AG04450 (cell line): ENCODE measurements at regions not wholly inside any gene's neighbourhood (a gene's known extent, or its start where the extent isn't known, plus 50 kb on each side); places are given as distances from the start of the nearest gene placed in this dataset.

Source experiments
- CTCF ChIA-PET: fragments of 300-600, 350-600 bp; formaldehyde crosslinking; extraction: SDS; loops from one replicate; lab custom pipeline; 2022; ENCODE audit warnings: antibody characterized with exemption, inconsistent platforms; lab: Charles Lee
- POLR2A ChIA-PET: fragments of 350-600 bp; formaldehyde crosslinking; extraction: SDS; loops from one replicate; lab custom pipeline; 2021; ENCODE audit warnings: antibody characterized with exemption, inconsistent platforms; lab: Yijun Ruan, JAX
- DNase-seq: peaks from one replicate; pipeline ENCODE4 v3.0.0-alpha.2; 2011; ENCODE audit warnings: low read depth, low spot score
- H3K27ac ChIP-seq: one replicate; pipeline ENCODE4 v1.5.1; 2012; ENCODE audit warnings: low read depth, low read length, control low read depth
- H3K27me3 ChIP-seq: one replicate; pipeline ENCODE4 v1.6.0; 2012; ENCODE audit warnings: low read length; ENCODE audit not compliant: control insufficient read depth, insufficient read depth
- H3K4me3 ChIP-seq: 2 replicates; pipeline ENCODE4 v1.5.1; 2011; ENCODE audit warnings: mild to moderate bottlenecking, low read depth, low read length, control low read depth
- H3K9me3 ChIP-seq: 2 replicates; pipeline ENCODE4 v1.5.1; 2012; ENCODE audit warnings: low read length; ENCODE audit not compliant: control insufficient read depth, insufficient read depth
- TF ChIP-seq, protein P1 (sequence below): IDR thresholded peaks from 2 replicates; pipeline ENCODE4 v1.5.1; 2011; ENCODE audit warnings: low read depth, low read length, control low read depth, inconsistent platforms

DNA sequence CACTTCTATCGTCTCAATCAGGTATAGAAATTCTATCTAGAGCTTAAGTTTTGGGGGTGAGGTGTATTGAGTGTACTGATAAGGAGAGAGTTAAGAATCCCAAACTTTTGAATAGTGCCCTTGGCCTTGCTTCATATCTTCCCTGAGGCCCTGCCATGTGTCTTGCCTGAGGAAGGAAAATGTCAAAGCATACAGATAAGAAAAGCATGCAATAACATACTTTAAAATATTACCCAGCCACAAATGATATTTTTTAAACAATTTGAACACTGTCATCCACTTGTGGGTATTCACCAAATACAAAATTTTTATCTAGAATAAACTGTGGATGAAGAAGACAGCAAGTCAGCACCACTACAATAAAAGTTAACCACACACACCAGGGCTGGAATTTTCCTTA lies 631.0 kb upstream of the ALCAM start:
- ChIA-PET CTCF (no interaction called here), POLR2A (interaction anchor here (1.2 kb wide), 1 partner anchor 61 kb away, joined by 3 read pairs; no protein-coding TSS in a partner anchor)
- H3K27ac ChIP-seq = no peak overlapping the region
- H3K4me3 ChIP-seq = no peak overlapping the region
- no peaks in the 10 kb centered on the region for H3K9me3 ChIP-seq
- no peaks in the 10 kb centered on the region for H3K27me3 ChIP-seq
- no peak for DNase-seq
- TF ChIP-seq, protein P1, sequence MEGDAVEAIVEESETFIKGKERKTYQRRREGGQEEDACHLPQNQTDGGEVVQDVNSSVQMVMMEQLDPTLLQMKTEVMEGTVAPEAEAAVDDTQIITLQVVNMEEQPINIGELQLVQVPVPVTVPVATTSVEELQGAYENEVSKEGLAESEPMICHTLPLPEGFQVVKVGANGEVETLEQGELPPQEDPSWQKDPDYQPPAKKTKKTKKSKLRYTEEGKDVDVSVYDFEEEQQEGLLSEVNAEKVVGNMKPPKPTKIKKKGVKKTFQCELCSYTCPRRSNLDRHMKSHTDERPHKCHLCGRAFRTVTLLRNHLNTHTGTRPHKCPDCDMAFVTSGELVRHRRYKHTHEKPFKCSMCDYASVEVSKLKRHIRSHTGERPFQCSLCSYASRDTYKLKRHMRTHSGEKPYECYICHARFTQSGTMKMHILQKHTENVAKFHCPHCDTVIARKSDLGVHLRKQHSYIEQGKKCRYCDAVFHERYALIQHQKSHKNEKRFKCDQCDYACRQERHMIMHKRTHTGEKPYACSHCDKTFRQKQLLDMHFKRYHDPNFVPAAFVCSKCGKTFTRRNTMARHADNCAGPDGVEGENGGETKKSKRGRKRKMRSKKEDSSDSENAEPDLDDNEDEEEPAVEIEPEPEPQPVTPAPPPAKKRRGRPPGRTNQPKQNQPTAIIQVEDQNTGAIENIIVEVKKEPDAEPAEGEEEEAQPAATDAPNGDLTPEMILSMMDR = no peak

DNA sequence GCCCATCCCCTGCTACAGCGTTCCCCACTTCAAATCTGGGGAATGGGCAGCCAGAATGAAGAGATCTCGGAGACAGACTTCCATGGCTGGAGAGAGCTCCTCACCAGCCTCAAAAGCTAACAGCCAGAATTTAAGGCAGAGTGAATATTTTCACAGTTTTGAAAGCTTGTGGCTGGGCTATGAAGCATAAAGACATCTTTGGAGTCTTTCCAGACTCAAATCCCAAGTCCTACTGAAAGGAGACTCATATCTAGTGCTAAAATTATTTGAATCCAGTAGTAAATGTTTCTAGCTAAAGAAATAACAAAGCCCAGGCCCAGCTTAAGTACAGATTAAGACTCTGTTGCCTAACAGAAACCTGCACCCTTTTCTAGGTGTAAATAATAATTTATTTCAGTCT lies 628.4 kb upstream of the ALCAM start:
- CTCF ChIA-PET = no interaction called here
- TF ChIP-seq, protein P1 = no peak
- H3K27ac ChIP-seq = no peak overlapping the region
- no peaks in the 10 kb centered on the region for H3K27me3 ChIP-seq
- POLR2A ChIA-PET = no interaction called here
- DNase-seq = no peak
- no peaks in the 10 kb centered on the region for H3K9me3 ChIP-seq
- H3K4me3 ChIP-seq = no peak overlapping the region

DNA sequence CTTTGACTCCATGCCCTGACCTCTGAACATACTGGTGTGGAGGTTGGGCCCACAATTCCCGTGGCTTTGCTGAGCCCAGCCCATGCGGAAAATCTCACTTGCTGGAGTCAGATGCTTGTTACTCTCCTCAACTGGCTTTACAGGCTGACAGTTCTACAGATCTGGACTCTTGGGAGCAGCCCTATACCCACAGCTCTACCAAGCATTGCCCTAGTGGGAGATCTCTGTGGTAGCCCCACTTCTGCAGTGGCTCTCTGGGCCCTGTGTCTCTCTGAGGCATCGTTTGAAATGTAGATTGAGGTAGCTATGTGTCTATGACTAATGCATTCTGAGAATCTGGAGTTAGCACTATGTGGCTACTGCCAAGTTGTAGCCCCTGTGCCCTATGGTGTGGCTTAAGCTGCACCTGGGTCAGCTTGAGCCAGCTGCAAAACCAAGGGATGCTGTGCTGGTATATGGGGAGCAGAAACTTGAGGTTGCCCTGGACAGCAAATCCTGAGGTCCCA lies 625.8 kb upstream of the ALCAM start:
- no peaks in the 10 kb centered on the region for H3K27me3 ChIP-seq
- no peak for DNase-seq
- no peak overlapping the region for H3K4me3 ChIP-seq
- ChIA-PET POLR2A (no interaction called here), CTCF (no interaction called here)
- TF ChIP-seq, protein P1 = no peak
- H3K27ac ChIP-seq = no peak overlapping the region
- no peaks in the 10 kb centered on the region for H3K9me3 ChIP-seq

DNA sequence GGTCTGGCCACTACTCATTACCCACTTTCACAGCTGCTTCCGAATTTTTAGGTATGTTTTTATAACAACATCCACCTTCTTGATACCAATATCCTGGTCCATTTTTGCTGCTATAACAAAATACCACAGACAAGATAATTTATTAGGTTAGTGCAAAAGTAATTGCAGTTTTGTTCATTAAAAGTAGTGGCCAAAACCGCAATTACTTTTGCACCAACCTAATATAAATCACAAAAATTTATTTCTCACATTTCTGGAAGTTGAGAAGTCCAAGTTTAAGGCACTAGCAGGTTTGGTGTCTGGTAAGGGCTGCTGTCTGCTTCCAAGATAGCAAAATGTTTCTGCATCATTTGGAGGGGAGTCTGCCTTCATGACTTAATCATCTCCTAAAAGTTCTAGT lies 624.7 kb upstream of the ALCAM start:
- Histone ChIP-seq H3K27ac (no peak overlapping the region), H3K27me3 (no peaks in the 10 kb centered on the region), H3K4me3 (no peak overlapping the region), H3K9me3 (no peaks in the 10 kb centered on the region)
- DNase-seq = no peak
- TF ChIP-seq, protein P1 = no peak
- POLR2A ChIA-PET = no interaction called here
- CTCF ChIA-PET = no interaction called here

DNA sequence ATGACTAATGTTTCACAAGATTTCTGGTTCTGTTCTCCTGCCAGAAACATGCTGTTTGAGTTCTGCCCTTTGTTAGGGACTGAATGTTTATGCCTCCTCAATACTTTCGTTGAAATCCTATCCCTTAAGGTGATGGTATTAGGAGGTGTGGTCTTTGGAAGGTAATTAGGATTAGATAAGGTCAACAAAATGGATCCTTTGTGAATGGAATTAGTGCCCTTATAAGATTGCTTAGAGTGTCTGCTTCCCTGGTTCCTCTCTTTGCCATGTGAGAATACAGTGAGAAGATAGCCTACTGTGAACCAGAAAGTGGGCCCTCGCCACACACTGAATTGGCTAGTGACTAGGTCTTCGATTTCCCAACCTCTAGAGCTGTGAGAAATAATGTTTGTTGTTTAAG lies 621.4 kb upstream of the ALCAM start:
- DNase-seq = no peak
- CTCF ChIA-PET = no interaction called here
- no peak overlapping the region for H3K4me3 ChIP-seq
- no peaks in the 10 kb centered on the region for H3K27me3 ChIP-seq
- H3K27ac ChIP-seq = no peak overlapping the region
- no peaks in the 10 kb centered on the region for H3K9me3 ChIP-seq
- POLR2A ChIA-PET = no interaction called here
- TF ChIP-seq, protein P1 = no peak
